ENCODE measurements at regions not wholly inside any gene's neighbourhood (a gene's known extent, or its start where the extent isn't known, plus 50 kb on each side); places are given as distances from the start of the nearest gene placed in this dataset.

- TF ChIP-seq CTCF (IDR thresholded peaks at IDR 0.05), result no peak
- no peak for TF ChIP-seq ZFX (IDR thresholded peaks at IDR 0.05; ENCODE audit: borderline replicate concordance)
These were observed 461.3 kb downstream of the GJA1 start for GRCh38 chr6:121896771-121897170.
